Stimulated activated CD4-positive, alpha-beta T cell treated with anti-CD3 and anti-CD28 coated beads, Interleukin-1b, Interleukin-23, amount 100 ng/mL, for 48 hours (primary cell): ENCODE measurements at regions not wholly inside any gene's neighbourhood (a gene's known extent, or its start where the extent isn't known, plus 50 kb on each side); places are given as distances from the start of the nearest gene placed in this dataset.
"Not testable (repeated sequence)": the region's sequence is repeated elsewhere in the genome, so short reads cannot be mapped to it uniquely, and the experiment has no call there.

ENCODE experiments used
- DNase-seq: peaks from one replicate; pipeline ENCODE4 v3.0.0-alpha.2; 2020

- DNase-seq: not testable (repeated sequence)
Measured at GRCh38 chr9:65449886-65450610, 165.0 kb upstream of the FOXD4L5 start.

- DNase-seq: no peak
Measured at GRCh38 chr9:65449423-65449822, 164.4 kb upstream of the FOXD4L5 start.

GRCh38 chr9:65447146-65447545 lies 162.1 kb upstream of the FOXD4L5 start:
- DNase-seq: not testable (repeated sequence)

- DNase-seq: not testable (repeated sequence)
Measured at GRCh38 chr9:65445991-65446390, 161.0 kb upstream of the FOXD4L5 start.

GRCh38 chr9:65444943-65445342 lies 159.9 kb upstream of the FOXD4L5 start:
- no peak for DNase-seq

- not testable (repeated sequence) for DNase-seq
Measured at GRCh38 chr9:65442116-65442515, 157.1 kb upstream of the FOXD4L5 start.

GRCh38 chr9:65441324-65441920 lies 156.4 kb upstream of the FOXD4L5 start:
- DNase-seq: not testable (repeated sequence)

- no peak for DNase-seq
Measured at GRCh38 chr9:65437724-65438123, 152.7 kb upstream of the FOXD4L5 start.

- DNase-seq: no peak
Measured at GRCh38 chr9:65435464-65435863, 150.5 kb upstream of the FOXD4L5 start.

GRCh38 chr9:65432722-65433323 lies 147.8 kb upstream of the FOXD4L5 start:
- no peak for DNase-seq

GRCh38 chr9:65432051-65432450 lies 147.0 kb upstream of the FOXD4L5 start:
- no peak for DNase-seq

GRCh38 chr9:65430221-65430620 lies 145.2 kb upstream of the FOXD4L5 start:
- no peak for DNase-seq

- DNase-seq: not testable (repeated sequence)
Measured at GRCh38 chr9:65427361-65427760, 142.4 kb upstream of the FOXD4L5 start.

- DNase-seq: not testable (repeated sequence)
Measured at GRCh38 chr9:65426813-65427212, 141.8 kb upstream of the FOXD4L5 start.

- no peak for DNase-seq
Measured at GRCh38 chr9:65426231-65426630, 141.2 kb upstream of the FOXD4L5 start.

GRCh38 chr9:65425183-65425582 lies 140.2 kb upstream of the FOXD4L5 start:
- not testable (repeated sequence) for DNase-seq

GRCh38 chr9:65424437-65424984 lies 139.5 kb upstream of the FOXD4L5 start:
- not testable (repeated sequence) for DNase-seq

- not testable (repeated sequence) for DNase-seq
Measured at GRCh38 chr9:65423691-65424436, 138.9 kb upstream of the FOXD4L5 start.

- DNase-seq: not testable (repeated sequence)
Measured at GRCh38 chr9:65422966-65423690, 138.1 kb upstream of the FOXD4L5 start.

GRCh38 chr9:65421486-65421885 lies 136.5 kb upstream of the FOXD4L5 start:
- DNase-seq: not testable (repeated sequence)

- no peak for DNase-seq
Measured at GRCh38 chr9:65420771-65421170, 135.8 kb upstream of the FOXD4L5 start.

GRCh38 chr9:65418966-65419365 lies 134.0 kb upstream of the FOXD4L5 start:
- DNase-seq: not testable (repeated sequence)
